ENCODE measurements at regions not wholly inside any gene's neighbourhood (a gene's known extent, or its start where the extent isn't known, plus 50 kb on each side); places are given as distances from the start of the nearest gene placed in this dataset.

DNA sequence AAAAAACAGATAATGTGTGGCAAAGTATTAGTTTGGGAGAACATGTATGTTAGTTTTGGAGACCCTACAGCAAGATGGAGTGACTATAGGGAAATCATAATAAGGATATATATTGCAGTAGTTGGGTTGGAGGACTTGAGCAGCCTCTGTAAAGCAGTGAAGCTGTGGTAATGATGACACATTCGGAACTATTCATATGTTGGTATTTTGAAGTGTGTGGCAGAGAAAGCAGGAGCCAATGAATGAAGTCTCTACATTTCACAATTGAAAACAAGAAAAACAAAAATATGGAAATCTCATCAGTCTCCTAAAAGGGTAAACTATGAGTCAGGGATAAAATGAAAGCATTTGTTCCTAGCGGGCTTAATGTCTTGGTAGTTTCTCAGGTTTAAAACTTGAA lies 645.9 kb downstream of the OTOL1 start:
- H3K27ac ChIP-seq, result no peak overlapping the region
- H3K36me3 ChIP-seq, result no peaks in the 10 kb centered on the region
- TF ChIP-seq CTCF (IDR thresholded peaks at IDR 0.05), result no peak
- no peak for TF ChIP-seq EP300 (IDR thresholded peaks at IDR 0.05)
- TF ChIP-seq POLR2A (IDR thresholded peaks at IDR 0.05), result no peak
- DNase-seq (ENCODE audit: low spot score in 2 of 2), result no peak
- no peaks in the 10 kb centered on the region for H3K27me3 ChIP-seq
- H3K4me3 ChIP-seq, result no peak overlapping the region
- no peaks in the 10 kb centered on the region for H3K9me3 ChIP-seq
- H3K4me1 ChIP-seq, result peaks cover 0 to 8% (median 0%) of the 10 kb centered on the region in 4 donors
- 74 to 82% methylated on average over 2 of the region's 2 CpGs for WGBS, 2 donors

DNA sequence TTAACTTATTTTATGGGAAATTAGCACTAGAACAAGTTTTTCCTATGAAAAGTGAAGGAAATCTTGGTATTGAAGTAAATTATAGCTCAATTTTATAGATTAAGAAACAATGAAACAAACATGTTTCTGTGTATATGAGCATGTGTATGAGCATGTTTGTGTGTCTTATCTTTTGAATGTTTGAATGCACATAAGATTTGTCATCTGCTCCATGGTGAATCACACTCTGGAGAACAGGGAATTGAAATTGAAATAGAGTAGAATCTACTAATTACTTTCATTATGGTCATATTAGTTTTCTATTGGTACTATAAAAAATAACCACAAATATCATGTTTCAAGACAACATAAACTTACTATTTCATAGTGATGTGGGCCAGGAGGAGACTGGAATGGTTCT lies 646.6 kb downstream of the OTOL1 start:
- Histone ChIP-seq H3K27me3 (no peaks in the 10 kb centered on the region), H3K9me3 (no peaks in the 10 kb centered on the region), H3K36me3 (no peaks in the 10 kb centered on the region), H3K4me3 (no peak overlapping the region), H3K27ac (no peak overlapping the region), H3K4me1 (peaks cover 0 to 8% (median 0%) of the 10 kb centered on the region in 4 donors)
- TF ChIP-seq CTCF (IDR thresholded peaks at IDR 0.05) (no peak), EP300 (IDR thresholded peaks at IDR 0.05) (no peak), POLR2A (IDR thresholded peaks at IDR 0.05) (no peak)
- no peak for DNase-seq (ENCODE audit: low spot score in 2 of 2)

DNA sequence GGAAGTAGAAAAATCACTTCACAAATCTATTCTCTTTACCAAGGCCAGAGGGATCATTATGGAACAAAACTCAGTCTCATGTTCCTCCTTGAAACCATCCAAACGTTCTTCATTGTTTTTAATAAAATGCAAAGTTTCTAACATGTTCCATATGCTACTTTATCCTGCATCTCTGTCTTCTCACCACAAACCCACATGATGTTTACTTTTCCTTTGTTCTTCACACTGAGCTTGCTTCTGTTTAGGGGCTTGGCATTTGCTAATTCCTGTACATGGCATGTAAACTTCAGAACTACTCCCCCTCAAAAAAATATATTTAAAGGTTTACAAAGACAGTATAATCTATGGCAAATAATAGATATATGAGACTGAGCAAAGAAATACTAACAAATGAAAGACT lies 651.4 kb downstream of the OTOL1 start:
- H3K9me3 ChIP-seq, result no peaks in the 10 kb centered on the region
- no peaks in the 10 kb centered on the region for H3K27me3 ChIP-seq
- TF ChIP-seq CTCF (IDR thresholded peaks at IDR 0.05), result no peak
- TF ChIP-seq POLR2A (IDR thresholded peaks at IDR 0.05), result no peak
- TF ChIP-seq EP300 (IDR thresholded peaks at IDR 0.05), result no peak
- no peaks in the 10 kb centered on the region for H3K36me3 ChIP-seq
- H3K4me1 ChIP-seq, result no peaks in the 10 kb centered on the region
- WGBS, 2 donors, result 8 to 17% methylated on average over 1 of the region's 1 CpG
- no peak for DNase-seq (ENCODE audit: low spot score in 2 of 2)
- no peak overlapping the region for H3K4me3 ChIP-seq
- no peak overlapping the region for H3K27ac ChIP-seq

- H3K4me3 ChIP-seq, result no peak overlapping the region
- H3K36me3 ChIP-seq, result no peaks in the 10 kb centered on the region
- no peaks in the 10 kb centered on the region for H3K4me1 ChIP-seq
- H3K27me3 ChIP-seq, result no peaks in the 10 kb centered on the region
- H3K9me3 ChIP-seq, result no peaks in the 10 kb centered on the region
- no peak overlapping the region for H3K27ac ChIP-seq
- DNase-seq (ENCODE audit: low spot score in 2 of 2), result no peak
- TF ChIP-seq EP300 (IDR thresholded peaks at IDR 0.05), result no peak
- TF ChIP-seq POLR2A (IDR thresholded peaks at IDR 0.05), result no peak
- TF ChIP-seq CTCF (IDR thresholded peaks at IDR 0.05), result no peak
Observed at GRCh38 chr3:162150790-162151189, 654.2 kb downstream of the OTOL1 start.

DNA sequence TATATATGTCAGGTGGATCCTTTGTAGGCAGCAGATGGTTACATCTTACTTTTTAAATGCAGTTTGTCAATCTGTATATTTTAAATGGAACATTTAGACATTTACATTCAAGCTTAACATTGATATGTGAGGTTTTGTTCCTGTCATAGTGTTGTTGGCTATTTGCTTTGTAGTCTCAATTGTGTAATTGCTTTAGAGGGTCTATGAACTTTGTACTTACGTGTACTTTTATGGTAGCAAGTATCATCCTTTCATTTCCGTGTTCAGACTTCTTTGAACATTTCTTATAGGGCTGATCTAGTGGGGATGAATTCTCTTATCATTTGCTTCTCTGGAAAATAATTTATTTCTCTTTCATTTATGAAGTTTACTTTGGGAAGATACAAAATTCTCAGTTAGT lies 656.0 kb downstream of the OTOL1 start:
- H3K27me3 ChIP-seq, result no peaks in the 10 kb centered on the region
- no peaks in the 10 kb centered on the region for H3K4me1 ChIP-seq
- no peaks in the 10 kb centered on the region for H3K9me3 ChIP-seq
- TF ChIP-seq CTCF (IDR thresholded peaks at IDR 0.05), result no peak
- TF ChIP-seq POLR2A (IDR thresholded peaks at IDR 0.05), result no peak
- no peak for TF ChIP-seq EP300 (IDR thresholded peaks at IDR 0.05)
- WGBS, 2 donors, result 90 to 93% methylated on average over 2 of the region's 2 CpGs
- H3K27ac ChIP-seq, result no peak overlapping the region
- H3K4me3 ChIP-seq, result no peak overlapping the region
- DNase-seq (ENCODE audit: low spot score in 2 of 2), result no peak
- H3K36me3 ChIP-seq, result no peaks in the 10 kb centered on the region

All from tibial nerve (tissue), 4 donors.